Skeletal muscle cell (primary cell): ENCODE measurements at regions not wholly inside any gene's neighbourhood (a gene's known extent, or its start where the extent isn't known, plus 50 kb on each side); places are given as distances from the start of the nearest gene placed in this dataset.
A peak's percentile ranks its signal among the peaks of the same experiment; 100 is the strongest.

Source experiments
- DNase-seq: peaks from one replicate; pipeline ENCODE4 v3.0.0-alpha.2; 2010; ENCODE audit warnings: low read depth
- H3K4me3 ChIP-seq: 2 replicates; pipeline ENCODE4 v1.5.1; 2011; ENCODE audit warnings: low read depth, mild to moderate bottlenecking, control low read depth, low read length, moderate library complexity

DNA sequence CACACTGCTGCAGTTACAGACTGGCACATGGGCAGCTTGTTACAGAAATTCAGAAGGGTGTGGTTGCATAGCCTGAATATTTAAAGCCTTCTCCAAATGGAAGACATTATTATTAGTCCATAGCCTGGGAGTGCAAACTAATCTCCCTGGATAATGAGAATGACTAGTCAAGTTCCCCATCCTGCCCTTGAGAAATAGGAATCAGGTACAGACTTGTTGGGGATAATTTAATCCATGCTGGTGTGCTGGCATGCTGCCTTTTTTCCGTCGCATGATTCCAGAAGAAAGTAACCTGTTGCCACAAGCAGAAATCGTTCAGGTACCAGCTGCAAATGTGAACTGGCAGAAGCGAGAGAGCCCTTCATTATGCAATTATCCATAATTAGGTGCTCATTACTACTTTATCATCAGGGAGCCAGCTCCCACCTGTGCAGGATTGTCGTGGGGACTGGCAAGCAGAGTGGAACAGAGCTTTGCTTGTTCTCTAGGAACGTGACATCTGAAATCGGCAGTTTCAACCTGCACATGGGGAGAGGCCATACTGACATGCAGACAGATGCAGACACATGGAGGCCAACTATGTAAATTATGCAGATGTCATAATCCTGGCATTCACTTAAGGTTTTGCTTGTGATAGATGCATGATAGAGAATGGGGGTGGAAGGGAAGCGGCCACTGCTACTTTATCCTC, 419.4 kb downstream of the PMP22 start:
- no peak overlapping the region for H3K4me3 ChIP-seq
- no peak for DNase-seq

DNA sequence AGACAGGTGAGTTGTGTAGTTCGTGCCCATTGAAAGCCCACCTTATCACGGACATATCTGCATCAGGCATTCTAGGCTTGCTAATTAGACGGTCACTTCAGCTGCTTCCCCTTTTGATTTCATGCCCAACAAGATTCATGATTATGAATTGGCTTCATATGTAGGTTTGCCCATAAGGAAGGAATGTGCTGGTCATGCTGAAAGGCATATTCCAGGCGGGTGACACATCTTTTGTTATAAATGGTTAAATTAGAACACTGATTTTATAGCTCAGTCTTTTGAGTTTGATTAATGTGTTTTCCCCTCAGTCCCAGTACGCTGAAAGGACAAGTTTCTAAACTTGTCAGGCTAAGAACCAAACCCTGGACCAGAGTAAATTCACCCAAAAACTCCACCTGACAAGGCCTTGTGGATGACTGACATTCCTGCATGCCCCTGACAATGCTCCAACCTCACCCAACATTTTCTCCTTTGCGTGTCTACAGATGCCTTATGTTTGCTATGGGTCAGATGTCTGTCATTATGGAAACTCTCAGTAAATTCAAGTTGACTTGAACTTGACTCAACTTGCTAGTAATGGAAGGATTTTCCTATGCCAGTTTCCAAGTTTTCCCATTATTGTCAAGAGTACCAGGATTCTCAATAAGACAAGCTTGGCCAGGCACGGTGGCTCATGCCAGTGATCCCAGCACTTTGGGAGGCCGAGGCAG, 421.9 kb downstream of the PMP22 start:
- no peak overlapping the region for H3K4me3 ChIP-seq
- DNase-seq, result no peak

DNA sequence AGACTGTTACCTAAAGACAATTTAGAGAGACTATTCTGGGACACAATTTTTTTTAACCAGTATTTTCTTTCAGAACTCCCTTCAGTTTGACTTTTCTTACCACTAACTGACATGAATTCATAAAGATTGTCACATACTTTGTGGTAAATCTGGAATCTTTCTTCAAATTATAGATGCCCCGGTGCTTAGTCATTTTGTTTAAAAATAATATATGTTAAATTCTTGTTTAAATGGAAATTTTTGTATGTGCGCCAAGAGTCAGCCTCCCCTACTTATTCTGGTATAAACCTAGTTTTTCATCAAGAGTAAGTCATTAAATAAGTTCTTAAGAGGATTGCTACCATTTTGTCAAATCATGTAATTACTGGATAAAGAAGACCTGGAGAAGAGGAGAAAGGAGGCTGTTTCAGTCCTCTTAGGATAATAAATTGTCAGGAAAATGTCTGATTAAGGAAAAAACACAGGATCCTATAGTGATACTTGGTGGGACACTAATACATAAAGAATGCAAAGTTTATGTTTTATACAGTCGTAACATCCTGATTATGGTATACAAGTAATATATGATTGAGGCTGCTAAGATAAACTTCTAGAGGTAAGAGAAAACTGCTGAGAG, 424.4 kb downstream of the PMP22 start:
- peak; percentile 49 for DNase-seq
- H3K4me3 ChIP-seq, result no peak overlapping the region

DNA sequence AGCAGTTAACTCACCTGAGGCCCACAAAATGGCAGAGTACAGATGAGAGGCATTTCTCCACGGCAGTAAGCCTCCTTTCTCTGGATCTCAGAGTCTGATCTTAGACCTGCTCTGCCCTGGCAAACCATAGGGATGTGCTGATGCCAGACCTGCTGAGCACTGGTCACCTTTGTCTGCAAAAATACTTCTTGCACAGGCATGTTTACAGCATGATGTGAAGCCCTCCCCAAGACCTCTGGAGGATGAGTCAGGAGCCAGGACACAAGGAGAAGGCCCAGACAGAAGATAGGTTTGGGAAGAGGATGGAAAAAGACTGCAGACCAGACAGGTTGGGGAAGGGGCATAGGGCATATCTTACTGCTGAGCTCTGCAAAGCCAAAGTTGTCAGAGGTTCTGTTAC, 426.6 kb downstream of the PMP22 start:
- H3K4me3 ChIP-seq, result no peak overlapping the region
- DNase-seq, result no peak

DNA sequence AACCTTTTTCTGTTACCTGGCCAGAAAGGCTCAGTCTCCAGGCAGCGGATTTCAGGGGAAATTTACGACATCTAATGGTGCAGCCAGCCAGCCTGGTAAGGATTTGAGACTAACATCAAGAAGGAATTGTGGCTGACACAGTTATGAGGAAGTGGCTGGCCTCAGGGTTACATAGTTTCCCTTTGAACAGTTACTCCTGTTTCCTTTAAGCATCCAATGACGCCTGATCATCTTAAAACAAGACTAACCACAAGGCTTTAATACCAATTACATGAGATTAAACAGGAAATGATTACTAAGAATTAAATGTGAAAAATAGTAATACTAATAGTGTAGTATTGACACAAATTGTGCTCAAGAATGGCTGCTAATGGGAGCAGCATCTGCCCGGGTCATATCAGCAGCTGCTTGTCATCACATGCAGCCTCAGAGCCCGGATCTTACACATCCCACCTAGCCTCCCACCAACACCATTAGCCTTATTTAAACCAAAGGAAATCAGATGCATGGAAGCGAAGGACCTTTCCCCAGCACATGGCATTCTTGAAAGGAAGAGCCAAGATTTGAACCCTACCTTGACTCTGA, 431.8 kb downstream of the PMP22 start:
- H3K4me3 ChIP-seq, result no peak overlapping the region
- peak; percentile 72 for DNase-seq

DNA sequence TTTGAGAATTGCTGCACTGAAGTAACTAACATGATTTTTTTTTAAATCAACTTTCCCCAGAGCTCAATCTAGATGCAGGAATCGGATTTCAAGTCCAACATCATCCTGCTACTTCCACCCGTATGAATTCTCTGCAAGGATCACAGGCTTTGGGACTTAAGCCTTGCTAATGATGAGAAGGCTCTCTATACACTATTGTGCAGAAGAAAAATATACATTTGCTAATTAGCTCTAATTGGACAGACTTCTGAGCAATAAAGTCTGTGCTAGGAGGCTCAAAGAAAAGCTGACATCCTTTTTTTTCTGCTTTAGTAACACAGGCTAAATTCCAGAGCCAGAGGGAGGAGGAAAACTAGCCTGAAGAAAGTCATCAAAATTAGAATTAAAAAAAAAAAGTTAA, 433.6 kb downstream of the PMP22 start:
- no peak overlapping the region for H3K4me3 ChIP-seq
- no peak for DNase-seq

DNA sequence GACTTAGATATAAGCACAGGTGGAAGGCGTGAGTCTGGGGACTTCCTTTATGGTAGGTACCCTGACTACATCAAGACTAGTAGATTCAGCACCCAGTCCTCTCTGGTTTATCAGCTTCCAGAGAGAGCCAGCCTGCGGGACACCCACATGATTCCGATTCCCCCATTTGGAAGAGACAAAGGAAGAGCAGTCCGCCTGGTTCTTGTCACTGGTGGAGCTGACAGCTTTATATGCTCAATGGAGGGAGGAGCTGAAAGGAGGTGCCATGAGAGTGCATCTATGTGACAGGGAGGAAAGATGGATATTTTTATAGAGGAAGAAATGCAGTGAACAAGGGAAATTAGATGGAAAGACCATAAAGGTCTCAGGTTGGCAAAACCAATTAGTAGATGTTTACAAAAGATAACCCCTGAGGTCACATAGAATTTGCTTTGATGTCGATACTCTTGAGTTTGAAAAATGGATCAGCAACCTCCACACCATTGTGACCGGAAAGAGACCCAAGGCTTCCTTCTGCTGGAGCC, 437.7 kb downstream of the PMP22 start:
- no peak for DNase-seq
- no peak overlapping the region for H3K4me3 ChIP-seq

DNA sequence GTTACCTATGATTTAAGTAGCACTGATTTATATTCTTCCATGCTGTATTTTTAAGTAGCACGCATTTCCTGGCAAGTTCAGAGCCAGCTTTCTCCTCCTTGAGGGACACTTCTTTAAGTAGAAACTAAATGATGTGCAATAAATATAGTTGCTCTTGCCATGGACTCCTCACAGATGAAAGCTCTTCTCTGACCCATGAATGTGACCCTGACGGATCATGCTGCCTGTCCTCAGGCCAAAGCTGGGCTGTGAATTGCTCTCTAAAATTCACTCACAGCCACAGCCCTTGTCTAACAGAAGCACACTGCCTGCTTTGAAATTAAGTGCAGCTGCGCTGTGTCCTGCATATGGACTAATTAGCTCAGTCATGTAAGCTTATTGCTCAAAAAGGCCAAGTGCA, 438.8 kb downstream of the PMP22 start:
- no peak for DNase-seq
- H3K4me3 ChIP-seq, result no peak overlapping the region

DNA sequence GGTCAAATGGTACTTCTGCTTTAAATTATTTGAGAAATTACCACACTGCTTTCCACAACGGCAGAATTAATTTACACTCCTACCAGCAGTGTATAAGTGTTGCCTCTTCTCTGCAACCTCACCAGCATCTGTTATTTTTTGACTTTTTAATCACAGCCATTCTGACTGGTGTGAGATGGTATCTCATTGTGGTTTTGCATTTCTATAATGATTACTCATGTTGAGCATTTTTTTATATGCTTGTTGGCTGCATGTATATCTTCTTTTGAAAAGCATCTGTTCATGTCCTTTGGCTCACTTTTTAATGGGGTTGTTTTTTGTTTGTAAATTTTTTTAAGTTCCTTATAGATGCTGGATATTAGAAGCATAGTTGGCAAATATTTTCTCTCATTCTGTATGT, 446.7 kb downstream of the PMP22 start:
- no peak for DNase-seq
- no peak overlapping the region for H3K4me3 ChIP-seq

DNA sequence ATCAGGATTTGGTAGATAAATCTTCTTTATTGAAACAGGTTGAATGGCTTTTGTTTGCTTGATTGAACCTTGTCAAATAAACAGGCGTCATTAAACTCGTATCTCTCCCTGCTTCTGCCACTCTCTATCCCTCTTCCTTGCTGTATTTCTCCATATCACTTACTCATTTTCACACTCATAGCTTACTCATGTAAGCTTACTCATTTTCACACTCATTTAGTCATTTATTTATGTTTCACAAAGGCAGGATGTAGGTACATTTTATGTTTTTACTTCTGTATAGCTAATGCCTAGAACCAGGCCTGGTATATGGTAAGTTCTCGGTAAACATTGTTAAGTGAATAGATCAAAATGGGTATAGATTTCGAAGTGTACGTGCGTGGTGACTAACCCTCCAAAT, 450.0 kb downstream of the PMP22 start:
- no peak overlapping the region for H3K4me3 ChIP-seq
- DNase-seq, result no peak

DNA sequence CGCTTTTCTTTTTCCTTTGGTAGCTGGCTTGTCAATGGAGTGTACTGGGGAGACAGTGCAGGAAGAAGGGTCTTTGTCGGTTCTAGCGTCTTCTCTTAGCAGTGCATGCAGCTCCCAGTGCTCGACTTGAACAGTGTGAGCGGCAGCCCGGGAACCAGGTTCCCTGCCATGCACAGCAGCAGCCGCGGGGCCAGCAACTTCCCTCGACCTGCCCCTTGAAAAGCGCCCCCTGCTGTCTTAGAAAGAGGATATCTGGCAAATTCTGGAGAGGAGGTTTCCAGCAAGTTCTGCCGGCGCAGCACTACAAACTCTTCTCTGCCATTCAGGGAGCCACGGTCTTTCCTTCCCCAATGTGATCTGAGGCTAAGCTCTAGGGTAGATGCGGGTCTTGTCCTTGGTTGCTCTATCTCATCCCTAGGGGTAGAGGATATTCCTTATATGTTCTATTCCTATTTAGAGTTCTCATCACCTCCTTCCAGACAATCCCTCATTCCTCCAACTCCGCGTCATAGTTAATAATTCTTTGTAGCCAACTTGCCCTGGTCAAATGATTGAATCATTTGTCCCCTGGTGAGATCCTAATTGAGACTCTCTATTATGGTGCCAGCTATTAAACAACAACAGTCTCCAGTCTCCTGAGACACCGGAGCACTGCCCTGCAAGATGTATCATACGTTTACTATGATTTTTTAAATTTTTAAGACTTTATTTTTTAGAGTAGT, 451.3 kb downstream of the PMP22 start:
- no peak overlapping the region for H3K4me3 ChIP-seq
- DNase-seq, result no peak

DNA sequence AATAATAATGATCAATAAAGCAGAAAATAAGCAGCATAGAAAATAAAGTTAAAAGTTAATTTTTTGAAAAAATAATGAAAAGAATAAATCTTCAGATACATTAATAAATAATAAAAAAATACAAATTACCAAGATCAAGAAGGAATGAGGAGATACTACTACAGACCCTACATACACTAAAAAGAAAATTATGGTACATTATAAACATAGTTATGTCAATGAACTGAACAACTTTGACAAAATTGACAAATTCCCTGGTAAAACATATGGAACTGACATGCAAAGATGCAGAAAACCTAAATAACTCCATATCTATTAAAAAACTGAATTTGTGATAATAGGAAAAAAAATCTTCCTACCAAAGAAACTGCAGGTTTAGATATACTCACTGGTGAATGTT, 456.7 kb downstream of the PMP22 start:
- no peak for DNase-seq
- no peak overlapping the region for H3K4me3 ChIP-seq

DNA sequence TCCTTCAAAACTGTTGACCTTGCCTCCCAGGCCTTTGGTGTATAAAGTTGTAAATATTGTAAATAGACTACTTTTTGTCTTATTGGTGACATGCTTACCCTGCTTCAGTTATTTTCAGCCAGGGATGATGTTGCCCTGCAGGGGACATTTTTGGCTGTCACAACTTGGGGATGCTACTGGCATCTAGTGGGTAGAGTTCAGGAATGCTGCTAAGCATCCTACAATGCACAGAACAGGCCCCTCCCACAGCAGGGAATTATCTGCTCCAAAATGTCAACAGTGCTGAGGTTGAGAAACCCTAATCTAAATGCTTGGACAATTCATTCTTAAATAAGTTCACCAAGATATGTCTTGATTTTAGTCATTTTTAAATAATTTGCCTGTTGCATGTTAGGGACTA, 459.8 kb downstream of the PMP22 start:
- DNase-seq, result no peak
- H3K4me3 ChIP-seq, result no peak overlapping the region

DNA sequence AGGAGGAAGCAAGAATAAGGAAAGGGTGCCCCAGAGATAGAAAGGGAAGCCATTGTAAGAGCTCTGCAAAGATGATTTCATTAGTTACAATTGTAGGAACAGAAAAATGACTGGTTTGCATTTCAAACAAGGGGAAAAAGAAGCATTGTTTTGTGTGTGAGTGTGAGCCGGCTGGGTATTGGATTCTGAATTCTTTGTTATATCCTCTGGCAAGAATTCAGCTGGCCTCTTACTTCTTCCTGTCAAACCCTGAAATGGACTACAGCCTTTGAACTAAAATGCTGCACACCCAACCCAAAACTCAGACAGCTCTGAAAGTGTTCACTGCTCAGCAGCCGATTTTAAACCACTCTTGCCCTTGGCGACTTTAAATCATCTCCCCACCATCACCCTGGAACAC, 461.3 kb downstream of the PMP22 start:
- no peak for DNase-seq
- H3K4me3 ChIP-seq, result no peak overlapping the region

DNA sequence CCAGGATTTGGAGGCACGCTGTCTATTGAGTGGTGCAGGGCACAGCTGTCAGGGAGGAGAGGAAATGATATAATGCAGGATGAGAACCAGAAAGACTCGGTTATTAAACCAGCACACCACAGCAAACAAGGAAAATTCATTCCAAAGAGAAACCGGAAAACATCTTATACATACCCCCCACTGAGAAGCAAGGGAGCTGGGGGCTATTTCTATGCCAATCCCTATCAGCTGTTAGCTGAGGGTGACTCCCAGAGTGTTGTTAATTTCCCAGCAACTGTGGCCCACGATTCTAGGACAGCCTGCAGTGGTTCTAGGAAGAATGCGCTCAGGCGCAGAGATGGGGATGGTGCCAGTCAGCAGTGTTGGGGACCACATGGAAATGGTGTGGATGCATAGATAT, 467.3 kb downstream of the PMP22 start:
- no peak overlapping the region for H3K4me3 ChIP-seq
- no peak for DNase-seq

DNA sequence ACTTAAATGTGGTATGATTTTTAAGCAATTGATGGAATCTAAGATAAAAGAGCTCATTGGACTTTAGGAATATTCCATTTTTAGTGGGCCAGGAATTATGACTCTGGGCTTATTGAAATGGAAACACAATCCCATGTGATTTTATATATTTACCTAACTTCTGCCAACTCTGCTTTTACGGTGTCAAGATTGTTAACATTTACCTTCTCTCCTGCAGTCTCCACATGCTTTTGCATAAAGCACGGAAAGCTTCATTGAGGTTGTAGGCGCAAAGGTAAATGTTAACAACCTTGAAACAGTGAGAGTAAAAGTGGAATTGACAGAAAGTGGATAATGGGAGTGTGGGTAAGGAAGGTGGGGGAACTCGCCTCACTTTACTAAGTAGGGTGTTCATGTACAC, 468.1 kb downstream of the PMP22 start:
- no peak overlapping the region for H3K4me3 ChIP-seq
- DNase-seq, result no peak

DNA sequence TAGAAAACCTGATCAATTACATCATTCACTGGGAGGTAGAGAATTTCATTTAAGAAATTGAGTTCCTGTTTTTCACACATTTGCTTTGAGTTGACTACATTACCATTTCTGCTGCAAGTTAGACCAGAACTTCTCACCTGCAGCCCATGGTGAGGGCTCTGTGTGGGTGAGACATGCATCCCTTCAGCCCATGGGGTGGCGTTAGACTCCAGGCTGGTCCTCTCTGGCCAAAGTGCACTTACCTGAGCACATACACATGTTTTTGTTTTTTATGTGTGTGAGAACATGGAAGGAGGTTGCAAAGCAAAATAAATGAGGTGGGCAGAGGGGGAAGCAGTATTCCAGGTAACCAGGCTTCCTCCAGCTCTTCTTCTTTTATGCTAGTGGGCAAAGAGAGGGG, 470.2 kb downstream of the PMP22 start:
- no peak for DNase-seq
- no peak overlapping the region for H3K4me3 ChIP-seq

DNA sequence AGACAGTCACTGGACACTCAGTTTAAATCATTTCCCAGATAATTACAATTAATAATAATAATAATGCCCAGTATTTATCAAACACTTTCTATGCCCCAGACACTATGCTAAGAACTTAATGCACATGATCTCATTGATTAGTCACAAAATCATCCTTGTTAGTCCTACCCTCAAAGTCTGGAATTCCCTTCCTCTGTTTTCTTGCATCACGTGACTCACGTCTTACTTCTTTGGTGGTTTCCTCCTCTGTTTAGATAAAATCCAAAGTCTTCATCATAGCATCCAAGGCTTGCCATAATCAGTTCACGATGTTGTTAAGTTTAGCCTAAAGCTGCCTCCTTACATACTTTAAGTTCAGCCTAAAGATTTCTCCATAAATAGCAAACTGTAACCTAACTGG, 471.9 kb downstream of the PMP22 start:
- DNase-seq, result no peak
- no peak overlapping the region for H3K4me3 ChIP-seq

DNA sequence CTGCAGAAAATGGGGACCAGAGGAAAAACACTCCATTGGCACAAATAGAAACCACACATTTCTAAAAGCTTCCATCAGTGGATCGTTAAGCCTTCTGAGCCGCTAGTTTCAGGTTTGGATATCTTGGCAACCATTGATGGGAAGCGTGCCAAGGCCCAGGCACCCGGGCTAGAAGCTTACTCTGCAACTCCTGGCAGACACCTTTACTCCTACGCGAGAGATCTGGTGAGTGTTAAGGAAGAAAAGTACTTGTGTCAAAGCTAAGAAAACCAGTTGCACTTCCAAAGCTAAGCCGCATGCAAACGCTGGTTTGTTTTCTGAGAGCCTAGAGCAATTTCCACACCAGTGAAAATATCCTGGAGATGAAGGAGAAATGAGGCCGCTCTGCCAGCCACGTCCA, 472.4 kb downstream of the PMP22 start:
- DNase-seq, result peak; percentile 65
- H3K4me3 ChIP-seq, result no peak overlapping the region

DNA sequence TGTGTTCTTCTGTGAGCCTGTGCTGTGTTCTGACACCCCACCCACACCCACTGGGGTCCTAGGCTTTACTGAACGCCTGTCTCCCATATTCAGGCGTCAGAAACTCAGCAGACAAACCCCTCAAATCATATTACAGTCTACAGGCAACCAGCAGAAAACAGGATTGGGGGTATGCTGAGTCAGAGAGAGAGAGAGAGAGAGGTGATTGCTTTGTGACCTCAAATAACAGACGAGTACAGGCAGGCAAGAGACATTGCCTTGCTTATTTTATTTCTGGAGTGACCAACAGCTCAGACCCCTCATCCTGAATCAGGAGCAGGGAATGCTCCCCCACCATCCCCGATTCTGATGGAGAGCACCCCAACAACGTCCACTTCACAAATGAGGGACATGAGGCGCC, 473.9 kb downstream of the PMP22 start:
- no peak overlapping the region for H3K4me3 ChIP-seq
- DNase-seq, result no peak
